Urothelium cell line (cell line): ENCODE measurements at regions not wholly inside any gene's neighbourhood (a gene's known extent, or its start where the extent isn't known, plus 50 kb on each side); places are given as distances from the start of the nearest gene placed in this dataset.
"Not testable (repeated sequence)": the region's sequence is repeated elsewhere in the genome, so short reads cannot be mapped to it uniquely, and the experiment has no call there.

Source experiments
- DNase-seq: peaks from one replicate; pipeline ENCODE4 v3.0.0; 2011; ENCODE audit warnings: low spot score, mixed read lengths
- FAIRE-seq: peaks from 2 replicates; lab custom pipeline; 2011; peaks lifted over from hg19 to GRCh38; lab: Jason Lieb, UNC

DNA sequence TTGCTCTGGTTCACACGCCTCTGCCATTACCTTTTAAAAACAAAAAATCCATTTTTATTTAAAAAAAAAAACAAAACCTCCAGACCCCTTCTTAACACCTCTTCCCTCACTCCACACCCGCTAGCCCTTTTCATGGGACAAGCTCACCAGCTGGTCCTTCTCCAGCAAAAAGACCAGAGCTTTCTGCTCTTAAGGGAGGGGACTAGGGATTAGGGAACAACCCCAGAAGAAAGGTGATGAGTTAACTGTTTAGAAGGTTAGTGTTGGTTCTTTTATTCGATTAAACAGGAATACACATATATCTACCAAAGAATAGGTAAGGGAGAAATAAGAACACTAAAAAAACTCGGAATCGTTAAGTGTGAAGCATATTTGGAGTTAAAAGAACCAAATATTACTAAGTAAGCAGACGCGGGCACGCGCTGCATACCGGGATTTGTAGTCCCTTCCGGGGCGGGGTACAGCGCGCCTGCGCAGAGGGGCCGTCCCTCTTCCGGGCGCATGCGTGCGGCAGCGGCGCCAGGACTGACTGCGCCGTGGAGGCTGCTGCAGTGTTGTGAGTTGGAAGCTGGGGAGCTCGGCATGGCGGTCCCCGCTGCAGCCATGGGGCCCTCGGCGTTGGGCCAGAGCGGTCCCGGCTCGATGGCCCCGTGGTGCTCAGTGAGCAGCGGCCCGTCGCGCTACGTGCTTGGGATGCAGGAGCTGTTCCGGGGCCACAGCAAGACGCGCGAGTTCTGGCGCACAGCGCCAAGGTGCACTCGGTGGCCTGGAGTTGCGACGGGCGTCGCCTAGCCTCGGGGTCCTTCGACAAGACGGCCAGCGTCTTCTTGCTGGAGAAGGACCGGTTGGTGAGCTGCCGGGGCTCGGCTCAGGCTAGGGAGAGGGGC, 92.6 kb upstream of the FAM153A start:
- DNase-seq, FAIRE-seq: not testable (repeated sequence)

GRCh38 chr5:177863822-177864446, 81.2 kb upstream of the FAM153A start:
- FAIRE-seq, DNase-seq: not testable (repeated sequence)

GRCh38 chr5:177857642-177858200, 75.0 kb upstream of the FAM153A start:
- not testable (repeated sequence) for FAIRE-seq, DNase-seq

DNA sequence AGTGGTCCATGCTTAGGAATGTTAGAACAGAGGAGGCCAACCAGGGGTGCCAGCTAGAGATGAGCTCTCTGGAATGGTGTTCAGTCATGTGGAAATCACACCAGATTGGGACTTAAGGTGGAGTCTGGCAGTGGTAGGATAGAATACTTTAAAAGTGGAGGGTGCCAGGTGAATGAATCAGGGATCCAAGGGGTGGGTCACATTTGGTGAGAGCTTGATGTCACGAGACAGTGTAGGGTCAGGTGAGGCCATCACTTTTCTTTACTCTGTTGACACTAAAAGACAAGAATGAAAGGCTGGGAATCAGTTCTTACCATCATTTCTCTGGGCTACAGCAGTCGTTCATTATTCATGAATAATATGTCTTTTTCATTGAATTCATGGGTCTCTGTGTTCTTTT, 73.8 kb upstream of the FAM153A start:
- DNase-seq, FAIRE-seq: not testable (repeated sequence)

DNA sequence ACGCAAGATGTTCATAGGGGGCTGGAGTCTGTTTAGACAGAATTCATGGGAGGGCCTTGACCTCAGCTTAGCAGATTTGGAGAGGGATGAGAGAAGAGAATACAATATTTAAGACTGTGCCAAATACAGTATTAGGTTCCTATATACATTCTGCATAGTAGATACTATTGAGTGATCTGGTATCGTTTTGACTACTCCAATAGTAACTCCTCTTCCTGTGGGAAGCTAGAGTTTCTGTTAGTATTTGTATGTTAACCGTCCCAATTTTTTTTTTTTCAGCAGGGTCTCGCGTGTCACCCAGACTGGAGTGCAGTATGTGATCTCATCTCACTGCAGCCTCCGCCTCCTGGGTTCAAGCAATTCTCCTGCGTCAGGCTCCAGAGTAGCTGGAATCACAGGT, 65.2 kb upstream of the FAM153A start:
- not testable (repeated sequence) for FAIRE-seq, DNase-seq

DNA sequence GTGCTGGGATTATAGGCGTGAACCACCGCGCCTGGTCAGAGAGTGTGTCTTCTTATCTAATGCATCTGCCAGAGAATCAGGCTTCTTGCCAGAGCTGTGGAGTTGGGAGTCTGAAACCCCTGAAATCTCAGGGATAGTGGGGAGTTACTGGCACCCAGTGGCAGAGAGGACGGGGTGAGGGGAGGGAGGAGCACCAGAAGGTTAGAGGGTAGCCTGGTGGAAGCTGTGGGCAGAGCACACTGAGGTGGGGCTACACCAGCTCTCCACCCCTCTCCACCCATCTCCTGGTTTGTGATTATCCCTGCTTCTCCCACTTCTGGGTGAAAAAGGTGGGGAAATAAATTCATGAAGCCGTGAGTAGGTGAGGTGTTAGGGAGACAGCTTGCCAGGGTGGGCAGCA, 63.9 kb upstream of the FAM153A start:
- DNase-seq, FAIRE-seq: not testable (repeated sequence)

- not testable (repeated sequence) for FAIRE-seq, DNase-seq
These were observed 63.2 kb upstream of the FAM153A start for GRCh38 chr5:177845906-177846305.

DNA sequence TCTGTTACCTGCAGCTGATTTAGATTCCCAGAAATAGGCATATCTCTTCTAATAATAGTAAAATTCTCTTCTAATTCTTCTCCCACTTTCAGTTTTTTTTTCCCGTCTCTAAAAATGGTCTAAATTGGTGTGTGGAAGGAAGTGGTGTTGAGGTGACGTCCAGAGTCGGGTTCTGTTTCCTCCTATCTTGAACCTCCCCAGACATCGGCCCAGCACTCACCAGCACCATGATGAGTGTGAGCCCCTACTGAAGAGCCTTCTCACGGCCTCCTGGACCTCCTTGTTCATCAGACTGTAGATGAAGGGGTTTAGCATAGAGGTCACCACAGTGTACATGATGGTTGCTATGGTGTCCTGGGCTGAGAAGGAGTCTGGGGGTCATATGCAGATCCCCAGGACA, 53.5 kb upstream of the FAM153A start:
- not testable (repeated sequence) for FAIRE-seq

More for the DNA sequence above, 53.5 kb upstream of the FAM153A start:
- DNase-seq = not testable (repeated sequence)
